ENCODE measurements at regions not wholly inside any gene's neighbourhood (a gene's known extent, or its start where the extent isn't known, plus 50 kb on each side); places are given as distances from the start of the nearest gene placed in this dataset.

DNA sequence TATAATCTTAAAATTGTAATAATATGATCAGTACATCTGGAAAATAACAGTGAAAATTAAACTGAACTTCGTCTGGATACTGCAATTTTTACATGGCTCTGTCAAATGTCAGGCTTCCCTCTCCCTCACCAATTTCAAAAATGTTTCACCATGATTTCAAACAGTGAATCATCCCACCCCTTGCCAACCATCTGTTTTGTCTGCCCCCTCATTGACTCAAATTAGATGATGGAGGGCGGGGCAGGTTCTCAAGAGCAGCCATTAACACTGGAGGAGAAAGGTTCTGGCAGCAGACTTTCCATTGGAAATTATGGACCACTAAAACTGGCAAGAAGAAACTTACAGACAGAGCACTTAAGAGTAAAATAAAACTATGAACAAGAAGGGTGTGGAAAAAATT lies 1195.7 kb upstream of the ZEB2 start:
- H3K27ac ChIP-seq = no peak overlapping the region
- no peak for DNase-seq (ENCODE audit: low spot score)
- ChIA-PET CTCF (no interaction called here), POLR2A (ENCODE audit: low non-redundant PET) (no interaction called here)
- no peak for TF ChIP-seq CTCF (conservative IDR thresholded peaks at IDR 0.05; ENCODE audit: low read depth)

DNA sequence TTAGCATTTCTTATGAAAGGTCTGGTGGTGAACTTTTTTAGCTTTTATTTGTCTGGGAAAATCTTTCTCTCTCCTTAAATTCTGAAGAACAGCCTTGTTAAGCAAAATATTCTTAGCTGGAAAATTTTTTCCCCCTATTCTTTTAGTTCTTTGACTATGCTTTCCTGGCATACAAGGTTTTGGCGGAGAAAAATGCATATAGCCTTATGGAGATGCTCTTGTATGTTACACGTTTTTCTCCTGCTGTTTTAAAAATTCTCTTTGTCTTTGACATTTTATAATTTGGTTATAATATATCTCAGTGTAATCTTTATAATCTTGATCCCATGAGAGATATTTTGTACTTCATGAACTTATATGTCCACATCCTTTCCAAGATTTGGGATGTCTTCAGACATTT lies 1190.4 kb upstream of the ZEB2 start:
- ChIA-PET CTCF (interaction anchor here (0.6 kb wide), 1 partner anchor 614 kb away, joined by 3 read pairs; no protein-coding TSS in a partner anchor), POLR2A (ENCODE audit: low non-redundant PET) (no interaction called here)
- no peak for TF ChIP-seq CTCF (conservative IDR thresholded peaks at IDR 0.05; ENCODE audit: low read depth)
- DNase-seq (ENCODE audit: low spot score) = no peak
- H3K27ac ChIP-seq = no peak overlapping the region

DNA sequence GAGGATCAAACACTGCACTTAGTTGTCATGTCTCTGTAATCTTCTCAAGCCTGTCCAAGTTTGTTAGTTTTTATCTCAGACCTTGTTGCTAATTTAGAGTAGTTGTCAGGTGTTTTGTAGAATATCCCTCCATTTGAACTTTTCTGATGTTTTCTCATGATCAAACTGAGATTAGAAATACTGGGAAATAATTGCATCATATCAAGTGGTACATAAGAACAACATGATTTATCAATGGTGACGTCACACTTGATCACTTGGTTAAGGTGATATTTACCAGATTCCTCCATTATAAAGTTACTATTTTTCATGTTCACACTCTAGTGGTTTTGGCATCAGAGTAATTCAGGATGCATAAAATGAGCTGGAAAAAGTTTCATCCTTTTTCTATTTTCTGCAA lies 1182.4 kb upstream of the ZEB2 start:
- no peak for TF ChIP-seq CTCF (conservative IDR thresholded peaks at IDR 0.05; ENCODE audit: low read depth)
- ChIA-PET CTCF (interaction anchor here (0.6 kb wide), 1 partner anchor 908 kb away, joined by 7 read pairs; no protein-coding TSS in a partner anchor), POLR2A (ENCODE audit: low non-redundant PET) (no interaction called here)
- H3K27ac ChIP-seq = no peak overlapping the region
- DNase-seq (ENCODE audit: low spot score) = no peak

DNA sequence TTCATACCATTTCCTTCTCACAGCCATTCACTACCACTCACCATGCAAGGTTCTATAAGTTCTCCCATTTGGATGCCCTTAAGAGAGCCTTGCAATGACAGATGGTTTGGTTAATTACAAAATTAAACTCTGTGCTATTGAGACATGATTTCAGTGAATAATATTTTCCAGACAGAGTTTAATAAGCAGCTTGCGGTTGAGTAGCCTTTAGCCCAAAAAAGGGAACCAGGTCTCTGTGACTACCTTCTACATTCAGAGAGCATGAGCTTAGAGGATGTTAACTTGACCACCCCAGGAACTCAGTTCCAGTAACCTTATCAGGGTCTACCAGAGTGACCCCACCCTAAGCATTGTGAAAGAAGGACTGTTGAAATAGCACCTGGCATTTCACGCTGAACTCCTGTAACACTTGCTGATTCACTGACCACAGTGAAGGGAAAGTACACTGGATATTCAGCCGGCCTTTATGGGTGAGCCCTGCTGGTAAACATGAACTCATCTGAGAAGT lies 1173.1 kb upstream of the ZEB2 start:
- TF ChIP-seq CTCF (conservative IDR thresholded peaks at IDR 0.05; ENCODE audit: low read depth) = no peak
- ChIA-PET POLR2A (ENCODE audit: low non-redundant PET) (no interaction called here), CTCF (interaction anchor here (0.6 to 0.8 kb wide), 2 partner anchors 28 to 177 kb away, joined by 3 to 5 read pairs; no protein-coding TSS in a partner anchor)
- peak; percentile 48 for DNase-seq (ENCODE audit: low spot score)
- no peak overlapping the region for H3K27ac ChIP-seq

GRCh38 chr2:145691659-145692058 lies 1171.7 kb upstream of the ZEB2 start:
- no peak overlapping the region for H3K27ac ChIP-seq
- CTCF ChIA-PET = interaction anchor here (0.6 to 0.7 kb wide), 2 partner anchors 1048 to 1326 kb away, joined by 3 to 4 read pairs; no protein-coding TSS in a partner anchor
- POLR2A ChIA-PET (ENCODE audit: low non-redundant PET) = no interaction called here
- no peak for DNase-seq (ENCODE audit: low spot score)
- no peak for TF ChIP-seq CTCF (conservative IDR thresholded peaks at IDR 0.05; ENCODE audit: low read depth)

DNA sequence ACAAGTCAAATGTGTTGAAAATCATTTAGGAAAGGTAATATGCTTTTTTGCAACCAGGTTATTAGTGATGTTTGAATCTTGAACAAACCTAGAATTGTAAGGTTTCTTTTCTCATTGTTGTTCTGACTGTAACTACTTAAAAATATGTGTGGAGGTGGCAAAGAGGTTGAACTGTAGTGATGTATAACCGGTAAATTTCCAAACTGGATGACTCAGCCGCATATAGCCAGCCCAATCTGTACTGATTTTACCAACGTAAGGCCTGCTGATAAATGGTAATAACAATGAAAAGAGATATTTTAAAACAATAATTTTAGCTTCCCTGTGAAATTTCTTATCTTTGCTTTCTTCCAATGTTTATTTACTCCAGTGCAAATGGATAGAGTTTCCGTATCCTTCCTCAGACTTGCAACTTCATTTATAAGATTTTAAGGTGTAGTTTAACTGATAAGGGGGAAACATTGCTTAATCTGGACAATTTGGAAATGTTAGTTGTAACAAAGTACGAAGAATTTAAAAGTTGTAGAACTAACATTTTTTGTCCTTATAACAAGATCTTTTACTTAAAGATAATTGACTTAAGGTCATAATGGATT lies 1170.4 kb upstream of the ZEB2 start:
- ChIA-PET POLR2A (ENCODE audit: low non-redundant PET) (no interaction called here), CTCF (interaction anchor here (0.5 kb wide), 1 partner anchor 900 kb away, joined by 3 read pairs; no protein-coding TSS in a partner anchor)
- no peak for TF ChIP-seq CTCF (conservative IDR thresholded peaks at IDR 0.05; ENCODE audit: low read depth)
- no peak for DNase-seq (ENCODE audit: low spot score)
- H3K27ac ChIP-seq = no peak overlapping the region
